HL-60/S4 treated with phorbol 12-myristate 13-acetate at 8.2 ng/mL for 4 days and 3 days (cell line): ENCODE measurements at regions not wholly inside any gene's neighbourhood (a gene's known extent, or its start where the extent isn't known, plus 50 kb on each side); places are given as distances from the start of the nearest gene placed in this dataset.

Source experiments
- in situ Hi-C: fragments of 300-500 bp; cut with MboI; formaldehyde crosslinking; loops from 2 replicates; pipeline ENCODE4 v1.15.0; 2022; ENCODE audit warnings: low sequenced_read_pairs

GRCh38 chr18:76654577-76654976, 159.5 kb upstream of the ZNF516 start:
- in situ Hi-C loops = no loop called here

- in situ Hi-C loops = no loop called here
Measured at GRCh38 chr18:76647322-76647721, 152.3 kb upstream of the ZNF516 start.

GRCh38 chr18:76644580-76644979, 149.5 kb upstream of the ZNF516 start:
- in situ Hi-C loops = no loop called here

GRCh38 chr18:76643996-76644395, 149.0 kb upstream of the ZNF516 start:
- in situ Hi-C loops = no loop called here

- in situ Hi-C loops = no loop called here
Measured at GRCh38 chr18:76643199-76643598, 148.2 kb upstream of the ZNF516 start.

DNA sequence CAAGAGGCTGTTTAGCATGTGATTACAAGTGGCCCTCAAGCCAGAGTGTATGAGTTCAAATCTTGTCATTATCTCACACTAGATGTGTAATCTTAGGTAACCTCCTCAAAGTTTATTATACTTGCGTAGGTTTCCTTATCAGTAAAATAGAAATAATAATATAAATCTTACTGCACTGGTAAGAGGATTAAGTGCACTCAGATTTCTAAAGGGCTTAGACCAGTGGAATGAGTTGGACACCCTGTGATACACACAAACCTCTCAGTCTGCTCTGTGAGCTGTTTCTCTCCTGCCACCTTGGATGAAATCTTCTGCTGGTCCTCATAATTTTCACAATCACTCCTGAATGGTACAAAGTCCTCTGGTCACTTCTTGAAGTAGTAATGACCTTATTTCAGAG, 145.4 kb upstream of the ZNF516 start:
- in situ Hi-C loops = no loop called here

DNA sequence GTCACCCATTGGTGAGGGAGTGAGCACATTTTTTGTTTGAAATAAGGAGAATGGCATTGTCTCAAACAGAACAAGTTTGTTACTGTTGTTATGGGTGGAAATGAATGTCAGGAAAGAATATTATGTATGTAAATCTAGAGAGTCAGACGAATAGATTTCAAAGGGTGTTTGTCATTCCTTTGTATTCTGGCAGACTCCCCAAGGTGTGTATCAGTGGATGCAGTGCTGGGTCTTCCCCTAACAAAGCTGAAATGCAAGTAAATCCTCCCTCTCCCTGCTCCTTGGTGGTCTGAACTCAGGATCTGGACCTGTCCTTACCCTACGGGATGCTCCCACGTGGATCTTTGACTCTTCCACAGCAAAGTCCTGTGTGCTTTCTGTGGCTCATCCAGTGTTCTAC, 139.5 kb upstream of the ZNF516 start:
- in situ Hi-C loops = no loop called here

DNA sequence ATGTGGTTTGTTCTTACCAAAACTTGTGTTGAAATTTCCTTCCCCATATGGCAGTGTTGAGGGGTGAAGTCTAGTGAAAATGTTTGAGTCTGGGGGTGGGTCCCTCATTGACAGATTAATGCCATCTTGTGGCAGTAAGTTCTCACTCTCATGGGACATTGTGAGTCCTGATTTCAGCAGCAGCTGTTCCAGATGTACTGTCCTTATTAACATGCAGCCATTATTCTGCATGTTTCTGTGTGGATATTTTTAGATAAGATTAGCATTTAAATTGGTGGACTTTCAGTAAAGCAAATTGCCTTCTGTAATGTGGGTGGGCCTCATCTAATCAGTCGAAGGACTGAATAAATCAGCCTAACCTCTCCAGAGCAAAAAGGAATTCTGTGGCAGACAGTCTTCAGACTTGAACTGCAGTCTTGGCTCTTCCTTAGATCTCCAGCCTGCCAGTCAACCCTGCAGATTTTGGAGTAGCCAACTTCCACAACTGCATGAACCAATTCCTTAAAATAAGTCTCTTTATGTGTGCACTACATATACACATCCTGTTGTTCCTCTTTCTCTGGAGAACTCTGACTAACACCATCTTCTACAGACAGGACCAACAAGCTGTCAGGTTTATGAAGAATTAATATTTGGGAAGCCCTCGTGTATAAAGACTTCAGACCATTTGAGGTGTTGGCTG, 138.7 kb upstream of the ZNF516 start:
- in situ Hi-C loops = no loop called here

- in situ Hi-C loops = no loop called here
Measured at GRCh38 chr18:76627444-76627843, 132.4 kb upstream of the ZNF516 start.

DNA sequence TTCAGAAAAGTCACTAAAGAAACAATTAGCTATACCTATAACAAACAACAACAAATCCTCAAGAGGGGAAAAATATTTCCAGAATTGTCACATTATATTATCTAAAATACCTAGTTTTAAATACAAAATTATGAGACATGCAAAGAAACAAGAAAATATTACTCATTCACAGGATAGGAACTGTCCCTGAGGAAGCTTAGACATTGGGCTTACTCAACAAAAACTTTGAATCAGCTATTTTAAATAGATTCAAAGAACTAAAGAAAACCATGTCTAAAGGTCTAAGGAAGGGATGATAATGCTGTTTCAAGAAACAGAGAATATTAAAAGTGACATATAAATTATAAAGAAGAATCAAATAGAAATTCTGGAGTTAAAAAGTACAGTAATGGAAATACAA, 131.9 kb upstream of the ZNF516 start:
- in situ Hi-C loops = no loop called here

- in situ Hi-C loops = no loop called here
Measured at GRCh38 chr18:76622651-76623050, 127.6 kb upstream of the ZNF516 start.

DNA sequence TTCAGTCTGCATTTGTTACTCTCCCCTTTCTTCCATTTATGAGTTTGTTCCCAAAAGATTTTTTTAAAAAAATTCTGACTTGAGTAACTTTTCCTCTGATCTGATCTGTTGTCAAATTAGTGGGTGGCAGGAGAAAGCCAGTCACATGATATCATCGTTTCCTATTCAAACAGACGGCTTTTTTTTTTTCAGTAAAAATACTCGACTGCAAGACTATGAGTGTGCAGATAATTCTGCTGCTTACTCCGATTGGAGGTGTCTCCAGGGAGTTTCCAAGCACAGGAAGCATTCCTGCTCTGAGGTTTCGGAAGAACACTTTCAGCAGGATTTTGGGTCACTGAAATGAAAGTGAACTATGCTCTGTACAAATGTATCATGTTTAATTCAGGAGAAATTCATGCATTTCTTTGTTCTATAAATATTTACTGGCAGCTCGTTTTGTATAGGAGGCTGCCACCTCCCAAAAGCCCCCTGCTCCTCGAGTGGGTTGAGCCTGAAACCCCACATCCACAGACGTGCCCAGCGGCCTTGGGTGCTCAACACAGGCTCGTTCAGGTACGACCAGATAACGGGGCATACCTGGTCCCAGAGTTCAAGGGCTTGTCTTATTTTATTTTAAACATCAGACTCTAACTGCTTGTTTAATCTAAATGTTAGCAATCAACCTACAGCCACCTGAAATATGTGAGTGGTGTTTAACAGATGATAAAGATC, 126.9 kb upstream of the ZNF516 start:
- in situ Hi-C loops = no loop called here

DNA sequence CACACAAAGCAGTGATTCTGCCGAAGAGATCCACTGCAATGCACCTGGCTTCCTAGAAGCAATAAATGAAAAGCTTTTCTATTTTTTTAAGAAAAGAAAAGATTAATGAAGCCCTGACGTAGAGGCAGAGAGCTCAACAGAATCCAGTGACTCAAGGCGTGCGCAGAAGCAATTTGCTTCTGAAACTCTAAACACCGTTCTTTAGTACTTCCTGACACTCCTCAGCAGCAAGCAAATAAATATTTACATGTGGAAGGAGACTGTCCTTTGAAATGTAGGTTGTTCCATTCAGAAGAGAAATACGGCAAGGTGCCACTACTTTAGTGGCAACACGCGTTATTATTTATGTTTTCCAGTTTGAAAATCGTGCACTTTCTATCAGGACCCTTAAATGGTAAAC, 126.2 kb upstream of the ZNF516 start:
- in situ Hi-C loops = no loop called here

- in situ Hi-C loops = no loop called here
Measured at GRCh38 chr18:76620321-76621170, 125.5 kb upstream of the ZNF516 start.

GRCh38 chr18:76619621-76620315, 124.7 kb upstream of the ZNF516 start:
- in situ Hi-C loops = no loop called here

GRCh38 chr18:76619261-76619620, 124.2 kb upstream of the ZNF516 start:
- in situ Hi-C loops = no loop called here

GRCh38 chr18:76618721-76619120, 123.7 kb upstream of the ZNF516 start:
- in situ Hi-C loops = no loop called here

DNA sequence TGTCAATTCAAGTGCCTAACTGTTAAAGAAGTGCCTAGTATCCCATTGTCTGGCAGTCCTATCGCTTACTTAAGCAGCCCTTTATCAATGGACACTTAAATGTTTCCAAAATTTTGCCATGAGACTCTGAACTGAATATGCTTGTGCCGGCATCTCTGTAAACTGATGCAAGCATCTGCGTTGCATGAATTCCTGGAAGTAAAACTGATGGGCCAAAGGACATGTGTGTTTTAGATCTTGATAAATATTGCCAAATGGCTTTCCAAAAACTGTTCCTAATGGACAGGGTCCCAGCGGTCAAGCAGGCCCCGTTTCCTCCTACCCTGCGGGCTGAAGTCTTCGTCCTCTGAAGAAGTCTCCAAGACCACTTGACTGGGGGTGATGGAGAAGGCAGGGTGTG, 121.3 kb upstream of the ZNF516 start:
- in situ Hi-C loops = no loop called here

DNA sequence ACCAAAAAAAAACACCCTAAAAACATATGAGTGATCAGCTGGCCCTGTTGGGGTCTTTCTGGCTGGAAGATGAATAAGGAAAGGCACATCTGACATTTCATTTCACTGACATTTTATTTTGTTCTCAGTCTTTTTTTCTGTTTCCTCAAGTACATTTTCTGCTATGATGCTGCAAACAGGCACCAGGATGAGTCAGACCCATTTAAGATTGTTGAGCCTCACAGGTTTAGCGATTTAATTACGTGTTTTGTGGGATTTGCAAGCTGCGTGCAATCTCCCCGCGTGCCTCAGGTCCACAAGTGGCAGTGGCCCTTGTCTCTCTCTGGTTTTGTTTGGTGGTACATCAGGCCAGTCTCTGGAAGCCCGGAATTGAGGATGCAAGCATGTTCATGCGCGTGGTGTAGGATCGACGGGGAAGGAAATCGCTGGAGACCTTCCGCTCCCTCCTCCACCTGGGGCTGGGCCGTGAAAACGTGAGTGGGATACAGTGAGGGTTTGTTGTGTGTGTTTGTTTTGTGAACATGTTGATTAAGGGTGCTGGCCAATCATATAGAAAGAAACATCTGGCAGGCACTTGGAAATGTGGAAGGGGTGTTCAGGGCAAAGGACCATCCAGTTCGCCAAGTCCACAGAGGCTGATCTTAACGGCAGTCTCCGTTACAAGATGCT, 120.2 kb upstream of the ZNF516 start:
- in situ Hi-C loops = no loop called here

- in situ Hi-C loops = no loop called here
Measured at GRCh38 chr18:76613755-76614120, 118.7 kb upstream of the ZNF516 start.
